HG03039 (cell line): ENCODE measurements at regions not wholly inside any gene's neighbourhood (a gene's known extent, or its start where the extent isn't known, plus 50 kb on each side); places are given as distances from the start of the nearest gene placed in this dataset.
"Not testable (repeated sequence)": the region's sequence is repeated elsewhere in the genome, so short reads cannot be mapped to it uniquely, and the experiment has no call there.

Experiments
- ATAC-seq: cut with Tn5 transposase; IDR thresholded peaks from one replicate; pipeline ENCODE4 v1.9.1; 2021; ENCODE audit warnings: mild to moderate bottlenecking, moderate library complexity; ENCODE audit not compliant: unreplicated experiment

DNA sequence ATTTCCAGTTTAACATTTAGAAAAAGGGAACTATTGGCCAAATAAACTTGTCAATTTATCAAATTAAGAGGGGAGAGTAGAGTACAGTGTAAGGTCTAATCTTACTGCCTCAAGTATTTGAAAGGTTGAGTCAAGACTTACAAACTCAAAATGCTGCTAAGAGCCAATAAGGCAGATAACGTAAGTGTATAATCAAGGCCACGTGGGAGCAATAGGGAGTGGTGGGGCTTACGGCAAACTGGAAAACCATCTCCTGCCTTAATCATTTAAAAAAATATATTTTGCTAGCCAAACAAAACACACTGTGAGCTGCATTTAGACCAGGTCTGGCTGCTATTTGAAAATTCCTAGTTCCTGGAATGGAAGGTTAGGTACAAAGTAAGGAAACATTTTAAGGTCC lies 107.3 kb upstream of the FRMD4B start:
- ATAC-seq = no peak

DNA sequence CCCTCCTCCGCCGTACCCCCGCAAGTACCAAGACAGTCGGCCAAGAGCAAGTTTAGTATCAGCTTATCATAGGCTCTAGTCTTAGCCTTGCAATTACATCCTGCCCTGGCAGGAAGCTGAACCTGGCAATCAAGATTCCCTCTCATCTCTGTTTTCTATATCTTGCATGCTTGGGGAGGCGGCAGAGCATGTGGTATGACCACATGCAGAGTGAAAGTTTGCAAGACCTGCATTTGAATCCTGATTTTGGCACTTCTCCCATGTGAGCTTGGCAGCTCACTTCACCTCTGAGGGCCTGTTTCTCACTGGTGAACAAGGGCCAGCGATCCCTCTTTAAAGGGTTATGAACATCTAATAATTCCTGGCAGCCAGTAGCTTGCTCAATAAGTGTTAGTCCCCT lies 106.1 kb upstream of the FRMD4B start:
- ATAC-seq = no peak

DNA sequence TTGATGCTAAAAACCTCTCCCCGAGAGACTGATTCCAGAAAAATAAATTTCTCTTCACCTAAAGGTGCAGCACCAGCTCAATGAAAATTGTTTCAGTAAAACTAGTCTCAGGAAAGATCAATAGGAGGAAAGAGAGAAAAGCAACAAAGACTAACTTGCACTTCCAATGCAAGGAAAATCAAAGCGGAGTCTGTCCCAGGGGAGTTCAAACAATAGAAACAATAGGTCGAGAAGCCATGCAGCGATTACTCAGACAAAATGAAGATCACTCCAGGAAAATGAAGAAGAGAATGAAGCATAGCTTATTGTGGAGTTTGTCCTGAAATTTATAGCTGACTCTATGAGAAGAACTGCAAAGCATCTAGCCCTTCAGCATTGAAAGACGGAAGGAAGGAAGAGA lies 105.1 kb upstream of the FRMD4B start:
- no peak for ATAC-seq

DNA sequence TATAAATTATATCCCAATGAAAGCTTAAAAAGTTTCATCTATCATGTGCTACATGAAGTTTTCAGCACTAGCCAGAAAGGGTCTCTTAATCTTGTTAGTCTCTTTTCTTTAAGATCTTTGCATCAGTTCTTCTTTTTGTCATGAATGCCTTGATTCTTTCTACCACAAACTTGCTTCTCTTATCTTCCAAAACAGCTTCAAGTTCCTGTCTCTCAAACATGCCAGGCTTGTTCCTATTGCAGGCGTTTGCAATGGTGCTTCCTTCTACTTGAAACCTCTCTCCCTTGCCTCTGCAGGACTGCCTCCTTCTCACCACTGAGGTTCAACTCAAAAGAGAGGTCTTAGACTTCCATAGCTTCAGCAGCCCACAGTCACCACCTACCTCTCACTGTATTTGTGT lies 104.3 kb upstream of the FRMD4B start:
- no peak for ATAC-seq

DNA sequence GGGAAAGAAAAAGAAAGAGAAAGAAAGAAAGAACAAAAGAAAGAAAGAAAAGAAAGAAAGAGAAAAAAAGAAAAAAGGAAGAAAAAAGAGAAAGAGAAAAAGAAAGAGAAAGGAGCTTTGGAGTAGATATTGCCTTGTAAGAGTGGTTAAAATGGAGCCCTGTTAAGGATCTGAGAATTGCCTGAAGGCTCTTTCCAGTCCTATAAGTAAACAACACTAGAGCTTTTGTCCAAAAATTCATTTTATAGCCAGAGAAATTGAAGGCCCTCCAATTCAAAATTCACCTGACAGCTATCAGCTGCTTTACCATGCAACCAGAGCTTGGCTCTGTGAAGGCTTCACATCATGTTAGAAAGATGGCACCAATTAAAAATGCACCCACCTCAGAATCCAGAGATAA lies 102.1 kb upstream of the FRMD4B start:
- no peak for ATAC-seq

DNA sequence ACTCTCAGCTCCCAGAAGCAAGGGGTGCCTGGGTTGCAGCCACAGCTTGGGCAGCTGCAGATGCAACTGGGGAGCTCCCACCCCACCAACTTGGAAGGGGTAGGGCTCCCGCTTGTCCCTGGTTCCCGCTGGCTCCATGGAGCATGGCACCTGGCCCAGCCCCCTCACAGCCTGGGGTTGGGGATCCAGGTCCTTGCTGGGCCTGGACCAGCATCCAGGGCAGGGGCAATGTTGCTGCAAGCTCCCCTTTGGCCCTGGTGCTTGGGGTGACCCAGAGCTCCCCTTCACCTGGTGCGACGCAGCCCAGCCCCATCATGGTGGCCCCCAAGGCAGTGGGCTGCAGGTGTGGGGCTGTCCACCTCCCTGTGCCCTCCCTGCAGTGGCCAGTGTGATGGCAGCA lies 99.6 kb upstream of the FRMD4B start:
- no peak for ATAC-seq

DNA sequence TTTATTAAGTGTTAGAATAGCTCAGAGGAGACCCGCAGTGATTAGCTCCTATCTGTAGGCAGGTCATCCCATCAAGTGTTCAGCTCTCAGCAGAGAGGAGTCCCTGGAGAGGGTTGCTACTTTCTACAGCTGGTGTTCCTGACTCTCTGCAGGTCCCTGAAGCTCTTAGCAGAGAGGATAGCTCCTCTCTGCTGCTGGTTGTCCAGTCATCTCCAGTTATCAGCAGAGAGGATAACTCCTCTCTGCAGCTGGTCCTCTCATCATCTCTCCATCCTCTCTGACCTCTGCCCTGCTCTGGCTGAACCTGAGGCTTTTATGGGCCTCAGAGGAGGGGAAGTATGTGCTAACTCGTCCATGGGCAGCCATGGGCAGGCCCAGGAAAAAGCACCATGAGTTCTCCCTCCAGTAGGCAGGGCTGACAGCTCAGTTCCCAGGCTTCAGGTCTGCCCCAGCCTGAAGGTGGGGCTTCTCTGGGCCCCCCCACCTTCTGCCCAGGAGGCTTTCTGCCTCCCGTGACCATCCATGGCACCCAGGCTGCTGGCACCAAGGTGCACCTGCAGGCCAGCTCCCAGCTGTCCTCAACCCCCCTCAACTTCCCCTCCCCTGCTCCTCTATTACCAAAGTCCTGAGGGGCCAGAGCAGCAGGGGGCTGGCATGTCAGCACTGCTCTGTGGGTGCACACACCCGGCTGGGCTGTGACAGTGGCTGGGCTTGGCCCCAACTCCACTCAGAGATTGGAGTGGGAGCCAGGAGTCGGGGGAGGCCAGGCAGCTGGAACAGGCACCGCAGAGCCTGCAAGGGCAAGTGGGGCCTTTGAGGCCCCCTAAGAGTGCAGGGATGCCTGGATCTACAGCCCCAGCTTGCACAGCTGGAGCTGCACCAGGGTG lies 98.9 kb upstream of the FRMD4B start:
- no peak for ATAC-seq

DNA sequence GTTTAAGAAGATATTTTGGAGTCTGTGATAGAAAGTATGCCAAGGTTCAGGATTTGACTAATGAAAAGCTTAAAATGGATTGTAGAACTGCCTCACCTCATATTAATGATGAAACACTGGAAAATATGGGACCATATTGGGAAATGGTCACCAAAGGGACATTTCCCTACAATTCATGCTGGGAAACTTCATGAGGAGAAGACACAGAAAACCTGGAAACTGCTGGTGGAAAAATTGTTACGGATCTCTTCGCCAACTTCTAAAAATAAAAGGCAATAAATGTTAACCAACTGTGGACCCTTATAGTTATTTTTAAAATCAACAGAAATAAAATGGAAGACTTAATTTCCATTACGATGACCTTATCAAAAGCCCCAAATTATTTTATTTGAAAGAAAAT lies 97.6 kb upstream of the FRMD4B start:
- no peak for ATAC-seq

DNA sequence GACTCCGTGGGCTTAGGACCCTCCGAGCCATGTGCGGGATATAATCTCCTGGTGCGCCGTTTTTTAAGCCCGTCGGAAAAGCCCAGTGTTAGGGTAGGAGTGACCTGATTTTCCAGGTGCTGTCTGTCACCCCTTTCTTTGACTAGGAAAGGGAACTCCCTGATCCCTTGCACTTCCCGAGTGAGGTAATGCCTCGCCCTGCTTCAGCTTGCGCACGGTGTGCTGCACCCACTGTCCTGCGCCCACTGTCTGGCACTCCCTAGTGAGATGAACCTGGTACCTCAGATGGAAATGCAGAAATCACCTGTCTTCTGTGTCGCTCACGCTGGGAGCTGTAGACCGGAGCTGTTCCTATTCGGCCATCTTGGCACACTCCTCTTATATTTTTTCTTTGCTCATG lies 95.1 kb upstream of the FRMD4B start:
- ATAC-seq = not testable (repeated sequence)

DNA sequence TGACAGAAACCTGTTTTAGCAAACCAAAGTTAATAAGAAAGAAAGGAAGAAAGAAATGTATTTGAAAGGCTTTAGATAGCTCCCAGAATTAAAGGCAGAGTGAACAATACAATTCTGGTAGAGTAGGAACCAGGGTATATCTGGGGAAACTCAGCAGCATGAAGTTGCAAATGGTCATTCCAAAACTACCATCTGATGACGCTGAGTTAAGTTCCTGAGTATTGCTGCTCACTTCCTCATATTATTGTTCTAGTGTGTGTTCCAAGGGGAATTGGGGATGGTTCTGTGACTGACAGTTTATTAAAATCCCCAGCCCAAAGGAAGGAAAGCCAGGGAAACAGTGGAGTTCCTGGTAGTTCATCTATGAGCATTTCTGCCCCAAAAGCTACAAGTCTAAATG lies 88.3 kb upstream of the FRMD4B start:
- ATAC-seq = no peak

DNA sequence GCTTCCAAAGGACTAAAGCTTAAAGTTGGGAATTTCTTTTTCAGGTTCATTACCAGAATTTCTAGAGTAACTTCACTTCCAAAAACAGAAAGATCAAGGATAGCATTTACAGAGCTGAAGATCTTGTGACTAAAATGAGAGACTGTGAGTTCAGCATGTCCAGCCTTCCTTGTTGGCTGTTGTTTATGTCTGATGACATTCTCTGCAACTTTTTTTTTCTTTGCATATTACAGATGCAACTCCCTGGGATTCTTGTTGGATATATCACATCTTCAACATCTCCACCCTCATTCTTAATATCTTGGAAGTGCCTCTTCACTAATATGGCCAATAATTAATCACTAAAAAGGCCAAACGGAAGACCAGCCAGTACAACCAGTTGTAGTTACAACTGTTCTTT lies 86.2 kb upstream of the FRMD4B start:
- no peak for ATAC-seq

DNA sequence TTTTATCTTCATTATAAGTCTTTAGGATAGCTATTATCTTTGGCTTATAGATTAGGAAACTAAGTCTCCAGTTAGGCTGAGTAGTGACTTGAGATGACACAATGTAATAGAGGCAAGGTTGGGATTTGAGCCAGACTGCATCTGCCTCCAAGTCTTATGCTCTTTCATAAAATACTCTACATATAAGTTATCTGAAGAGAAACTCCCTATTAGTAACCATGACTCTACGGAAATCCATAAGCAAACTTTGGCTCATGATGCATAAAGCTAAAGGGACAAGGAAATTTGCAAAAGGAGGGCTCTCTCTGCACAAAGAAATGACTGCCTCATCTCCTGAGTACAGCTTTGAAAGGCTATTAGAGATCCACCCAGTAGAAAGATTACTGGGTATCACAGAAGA lies 77.6 kb upstream of the FRMD4B start:
- ATAC-seq = no peak

DNA sequence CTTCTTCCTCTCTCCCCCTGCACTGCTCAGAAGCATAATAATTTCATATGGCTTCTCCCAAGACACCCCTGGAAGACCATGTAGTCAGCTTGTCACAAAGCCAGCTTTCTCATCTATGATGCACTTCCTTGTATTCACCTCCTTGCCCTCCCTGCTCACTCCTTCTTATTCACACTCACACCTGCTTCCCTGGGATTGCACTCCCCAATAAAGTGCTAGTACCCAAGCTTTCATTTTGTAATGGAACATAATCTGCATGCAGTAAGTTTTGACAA lies 76.9 kb upstream of the FRMD4B start:
- ATAC-seq = no peak

DNA sequence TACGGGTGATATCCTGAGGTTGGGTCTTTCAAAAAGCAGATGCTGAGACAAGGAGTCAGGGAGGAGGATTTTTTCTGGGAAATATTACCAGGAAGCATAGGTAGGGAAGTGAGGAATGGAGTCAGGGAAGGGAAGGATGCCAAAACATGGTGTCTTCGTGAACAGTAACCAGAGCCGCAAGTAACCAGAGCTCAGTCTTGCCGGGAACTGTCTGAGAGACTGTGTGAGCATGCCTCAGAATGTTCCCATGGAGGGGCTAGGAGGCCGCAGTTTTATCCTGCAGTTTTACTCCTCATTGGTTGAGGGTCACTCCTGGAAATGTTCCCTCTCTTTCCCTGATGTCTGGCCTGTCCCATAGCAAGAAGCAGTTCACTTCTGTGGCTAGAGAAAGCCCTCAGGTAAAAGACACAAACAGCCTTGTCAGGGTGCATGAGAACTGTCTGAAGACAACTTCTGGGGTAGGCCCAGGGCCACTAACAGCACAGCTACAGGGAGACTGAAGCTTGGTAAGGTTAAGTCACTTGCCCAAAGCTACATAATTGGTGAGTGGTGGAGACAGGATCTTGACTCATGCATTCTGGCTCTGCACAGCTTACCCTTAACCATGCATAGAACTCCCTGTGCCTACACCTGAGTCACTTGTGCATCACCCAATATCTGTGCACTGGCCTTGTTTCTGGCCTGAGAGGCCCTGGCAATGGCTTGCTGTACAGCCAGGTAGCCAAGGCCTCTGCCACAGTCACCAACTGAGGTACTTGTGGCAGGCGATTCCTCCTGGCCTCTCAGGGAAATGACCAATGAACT lies 76.3 kb upstream of the FRMD4B start:
- no peak for ATAC-seq

DNA sequence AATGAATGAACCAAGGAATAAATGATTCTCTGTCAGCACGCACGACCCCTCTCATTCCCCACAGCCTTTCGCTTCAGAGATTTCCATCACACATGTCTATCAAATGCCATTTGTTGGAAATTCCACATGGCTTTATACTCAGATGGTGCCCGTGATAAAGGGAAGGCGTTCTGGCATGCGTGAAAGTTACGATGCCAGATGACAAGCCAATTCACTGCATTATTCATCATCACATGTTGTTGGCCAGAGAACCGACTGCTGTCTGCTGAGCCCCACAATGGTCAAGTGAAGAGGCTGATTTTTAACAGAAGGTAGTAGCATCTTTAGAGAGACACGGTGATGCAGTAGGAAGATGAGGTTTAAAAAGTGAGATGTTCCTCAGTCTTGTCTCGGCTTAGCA lies 74.1 kb upstream of the FRMD4B start:
- no peak for ATAC-seq

DNA sequence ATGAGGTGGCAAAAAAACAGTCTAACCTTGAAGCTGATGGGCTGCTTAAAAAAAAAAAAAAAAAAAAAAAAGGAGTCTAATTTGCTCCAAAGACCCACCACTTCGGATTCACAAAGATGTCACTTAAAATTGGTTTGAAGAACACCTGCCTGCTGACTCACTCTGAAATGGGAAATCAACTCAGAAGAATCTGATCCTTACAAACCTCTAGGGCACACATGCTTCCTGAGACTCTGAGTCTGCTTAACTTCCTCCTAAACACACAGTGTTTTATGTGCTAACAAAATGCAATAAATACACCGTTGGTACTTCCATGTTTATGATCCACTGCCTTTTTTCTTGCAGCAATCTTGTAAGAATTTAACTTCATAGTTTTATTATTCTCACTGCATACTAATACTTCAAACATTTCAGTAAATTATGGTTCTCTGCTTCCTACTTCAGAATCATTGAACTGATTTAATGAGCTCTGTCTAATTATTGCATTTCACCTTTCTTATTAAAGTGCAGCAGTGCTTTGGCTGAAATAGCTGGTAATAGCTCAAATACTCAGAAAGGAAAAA lies 73.0 kb upstream of the FRMD4B start:
- ATAC-seq = no peak

DNA sequence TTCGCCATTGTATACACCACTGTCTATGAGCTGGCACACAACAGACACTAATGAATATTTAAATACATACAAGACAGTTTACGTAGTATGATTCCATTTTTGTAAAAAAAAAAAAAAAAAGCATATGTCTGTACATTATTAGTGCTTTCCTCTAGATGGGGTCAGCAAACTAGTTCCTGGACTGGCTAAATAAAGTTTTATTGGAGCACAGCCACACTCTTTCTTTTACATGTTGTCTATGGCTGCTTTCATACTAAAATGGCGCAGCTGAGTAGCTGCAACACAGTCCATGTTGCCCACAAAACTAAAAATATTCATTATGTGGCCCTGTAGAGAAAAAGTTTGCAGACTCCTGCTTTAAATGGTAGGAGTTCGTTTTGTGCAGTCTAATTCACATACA lies 70.7 kb upstream of the FRMD4B start:
- ATAC-seq = no peak

DNA sequence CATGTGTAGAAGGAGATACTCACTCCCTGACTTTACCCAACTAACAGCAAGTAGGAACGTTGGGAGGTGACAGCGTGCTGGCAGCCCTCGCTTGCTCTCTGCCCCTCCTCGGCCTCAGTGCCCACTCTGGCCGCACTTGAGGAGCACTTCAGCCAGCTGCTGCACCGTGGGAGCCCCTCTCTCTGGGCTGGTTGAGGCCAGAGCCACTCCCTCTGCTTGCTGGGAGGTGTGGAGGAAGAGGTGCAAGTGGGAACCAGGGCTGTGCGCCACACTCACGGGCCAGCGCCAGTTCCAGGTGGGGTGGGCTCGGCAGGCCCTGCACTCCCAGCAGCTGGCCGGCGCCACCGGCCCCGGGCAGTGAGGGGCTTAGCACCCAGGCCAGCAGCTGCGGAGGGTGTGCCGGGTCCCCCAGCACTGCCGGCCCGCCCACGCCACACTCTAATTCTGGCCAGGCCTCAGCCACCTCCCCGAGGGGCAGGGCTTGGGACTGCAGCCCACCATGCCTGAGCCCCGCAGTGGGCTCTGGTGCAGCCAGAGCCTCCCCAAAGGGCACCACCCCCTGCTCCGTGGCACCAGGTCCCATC lies 68.4 kb upstream of the FRMD4B start:
- ATAC-seq = no peak

DNA sequence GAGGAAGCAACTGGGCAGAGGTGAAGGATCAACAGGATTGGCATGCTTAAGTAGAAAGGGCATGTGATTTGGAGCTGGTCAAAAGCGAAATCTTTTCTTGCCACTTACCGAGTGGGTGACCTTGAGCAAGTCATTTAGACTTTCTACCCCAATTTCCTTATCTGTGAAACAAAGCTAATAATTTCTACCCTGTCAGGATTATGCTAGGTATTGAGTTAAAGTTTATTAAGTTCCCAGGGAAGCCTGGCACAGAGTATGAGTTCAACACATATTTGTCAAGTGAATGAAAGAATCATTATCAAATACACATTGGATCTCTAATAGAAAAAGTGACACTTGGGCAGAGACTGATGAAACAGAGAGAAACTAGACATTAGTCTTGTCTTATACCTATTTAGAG lies 66.4 kb upstream of the FRMD4B start:
- ATAC-seq = no peak

DNA sequence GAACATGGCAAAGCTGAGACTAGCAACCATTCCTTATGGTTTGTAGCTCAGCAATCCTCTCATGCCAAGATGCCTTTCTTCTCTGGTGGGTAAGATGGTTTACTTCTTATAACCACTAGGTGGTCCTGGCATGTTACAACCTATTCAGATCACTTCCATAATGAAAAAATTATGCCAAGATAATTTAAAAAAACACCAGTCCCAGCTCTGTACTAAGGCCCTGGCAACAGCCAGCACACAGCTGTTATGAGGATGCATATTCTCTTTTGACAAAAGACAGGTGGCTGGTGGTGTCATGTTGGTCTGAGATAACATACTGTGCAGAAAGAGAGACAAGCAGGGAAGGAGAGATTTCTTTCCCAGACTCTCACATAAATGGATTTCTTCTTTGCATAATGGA lies 65.7 kb upstream of the FRMD4B start:
- ATAC-seq = no peak

DNA sequence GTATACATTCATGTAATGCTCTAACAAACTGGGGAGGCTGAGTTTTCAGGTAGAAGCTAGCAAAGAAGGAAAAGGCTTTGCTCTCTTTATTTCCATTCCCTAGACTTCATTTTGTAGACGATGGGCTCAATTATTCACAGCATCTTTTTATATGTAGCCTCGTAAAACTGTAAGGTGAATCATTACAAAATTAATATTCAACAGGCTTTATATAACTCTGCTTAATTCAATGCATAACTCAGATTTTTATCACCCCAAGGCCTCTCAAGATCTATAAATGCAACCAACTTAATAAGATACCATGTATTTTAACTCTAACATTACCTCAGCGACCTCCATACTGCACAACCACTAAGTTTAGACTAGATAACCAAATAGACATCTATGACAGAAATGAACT lies 63.0 kb upstream of the FRMD4B start:
- no peak for ATAC-seq
